ENCODE measurements at regions not wholly inside any gene's neighbourhood (a gene's known extent, or its start where the extent isn't known, plus 50 kb on each side); places are given as distances from the start of the nearest gene placed in this dataset.
"Not testable (repeated sequence)": the region's sequence is repeated elsewhere in the genome, so short reads cannot be mapped to it uniquely, and the experiment has no call there.

GRCh38 chr22:22697377-22698117 lies 53.1 kb downstream of the GGTLC2 start:
- no peak for DNase-seq

DNA sequence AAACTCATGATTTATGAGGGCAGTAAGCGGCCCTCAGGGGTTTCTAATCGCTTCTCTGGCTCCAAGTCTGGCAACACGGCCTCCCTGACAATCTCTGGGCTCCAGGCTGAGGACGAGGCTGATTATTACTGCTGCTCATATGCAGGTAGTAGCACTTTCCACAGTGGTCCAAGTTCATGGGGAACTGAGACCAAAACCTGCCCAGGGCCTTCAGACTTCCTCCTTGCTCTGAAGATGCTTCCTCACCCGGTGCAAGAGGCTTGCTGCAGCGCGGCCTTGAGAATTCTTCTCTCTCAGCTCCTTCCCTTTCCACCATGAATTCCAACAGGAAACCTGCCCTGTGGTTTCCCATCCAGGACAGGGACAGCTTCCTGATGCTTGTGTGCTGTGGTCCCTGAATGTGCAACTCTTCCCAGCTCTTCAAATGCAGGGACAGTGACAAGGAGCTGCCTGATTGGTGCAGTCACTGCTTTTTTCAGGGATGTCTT lies 53.9 kb downstream of the GGTLC2 start:
- no peak for DNase-seq

DNA sequence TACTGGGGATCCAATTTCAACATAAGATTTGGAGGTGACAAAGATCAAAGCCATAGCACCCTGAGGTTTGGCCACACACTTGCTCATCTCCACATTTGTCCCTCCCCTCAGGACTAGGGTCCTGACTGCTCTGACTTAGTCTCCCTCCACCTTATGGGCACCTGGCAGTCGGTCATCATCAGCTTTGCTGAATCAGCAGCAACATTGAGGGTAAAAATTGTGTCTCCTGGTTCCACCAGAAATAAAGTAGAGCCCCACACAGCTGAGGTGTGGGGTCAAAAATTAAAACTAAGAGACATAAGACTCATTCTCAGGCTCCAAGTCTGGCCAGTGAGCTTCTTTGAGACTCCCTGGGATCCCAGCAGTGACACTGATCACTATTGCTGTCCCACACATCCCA lies 56.2 kb downstream of the GGTLC2 start:
- no peak for DNase-seq

DNA sequence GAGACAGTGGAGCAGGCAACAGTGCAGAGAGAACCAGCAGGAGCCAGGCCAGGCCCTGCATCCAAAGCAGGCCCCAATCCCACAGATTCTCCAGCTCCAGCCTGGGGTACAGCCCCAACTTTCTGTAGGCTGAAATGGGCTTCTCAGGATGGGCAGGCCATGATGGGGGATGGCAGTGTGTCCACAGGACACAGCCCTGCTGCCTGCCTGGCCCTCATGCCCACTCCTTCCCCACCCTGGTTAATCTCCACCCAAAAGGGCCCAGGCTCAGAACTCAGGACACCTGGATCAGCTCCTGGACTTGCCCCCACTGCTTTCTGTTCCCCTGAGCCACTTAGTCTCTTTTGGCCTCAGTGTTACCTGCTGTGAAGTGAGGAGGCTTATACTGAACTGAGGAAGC lies 57.1 kb downstream of the GGTLC2 start:
- DNase-seq, result not testable (repeated sequence)

GRCh38 chr22:22702237-22703202 lies 58.1 kb downstream of the GGTLC2 start:
- peak; percentile 9 for DNase-seq

DNA sequence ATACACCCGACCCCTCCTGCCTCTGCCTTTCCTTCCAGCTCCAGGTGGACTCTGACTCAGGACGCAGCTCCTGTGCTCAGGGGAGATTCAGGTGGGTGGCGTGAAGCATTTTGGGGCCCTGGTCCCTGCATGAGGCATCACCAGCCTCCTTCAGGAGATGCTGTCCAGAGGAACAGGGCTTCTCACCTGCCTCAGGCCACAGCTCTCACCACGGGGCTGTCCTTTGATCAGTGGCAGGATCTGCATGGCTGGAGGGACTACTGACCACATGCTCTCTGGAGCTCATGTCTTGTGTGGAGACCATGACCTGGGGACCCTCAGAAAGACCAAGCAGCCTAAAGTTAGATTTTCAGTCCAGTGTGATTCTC lies 58.8 kb downstream of the GGTLC2 start:
- no peak for DNase-seq

DNA sequence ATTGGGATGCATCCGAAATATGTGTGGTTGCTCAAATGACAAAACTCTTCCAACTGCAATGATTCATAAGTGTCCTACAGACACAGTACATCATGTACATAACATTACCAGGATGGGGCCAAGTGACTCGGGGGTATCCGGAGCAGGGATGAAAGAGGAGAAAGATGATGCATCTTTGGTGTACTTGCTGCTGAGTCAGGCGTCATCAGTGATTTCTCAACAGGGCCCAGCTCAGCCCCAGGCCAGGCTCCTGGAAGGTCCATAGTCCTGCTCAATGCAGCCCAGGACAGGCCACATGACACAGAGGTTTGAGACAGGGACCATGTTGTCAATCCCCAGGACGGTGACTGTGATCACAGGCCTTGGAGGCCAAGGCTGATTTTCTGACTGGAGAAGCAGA lies 59.3 kb downstream of the GGTLC2 start:
- no peak for DNase-seq

GRCh38 chr22:22704156-22704946 lies 59.9 kb downstream of the GGTLC2 start:
- no peak for DNase-seq

GRCh38 chr22:22705328-22706100 lies 61.1 kb downstream of the GGTLC2 start:
- DNase-seq, result no peak

DNA sequence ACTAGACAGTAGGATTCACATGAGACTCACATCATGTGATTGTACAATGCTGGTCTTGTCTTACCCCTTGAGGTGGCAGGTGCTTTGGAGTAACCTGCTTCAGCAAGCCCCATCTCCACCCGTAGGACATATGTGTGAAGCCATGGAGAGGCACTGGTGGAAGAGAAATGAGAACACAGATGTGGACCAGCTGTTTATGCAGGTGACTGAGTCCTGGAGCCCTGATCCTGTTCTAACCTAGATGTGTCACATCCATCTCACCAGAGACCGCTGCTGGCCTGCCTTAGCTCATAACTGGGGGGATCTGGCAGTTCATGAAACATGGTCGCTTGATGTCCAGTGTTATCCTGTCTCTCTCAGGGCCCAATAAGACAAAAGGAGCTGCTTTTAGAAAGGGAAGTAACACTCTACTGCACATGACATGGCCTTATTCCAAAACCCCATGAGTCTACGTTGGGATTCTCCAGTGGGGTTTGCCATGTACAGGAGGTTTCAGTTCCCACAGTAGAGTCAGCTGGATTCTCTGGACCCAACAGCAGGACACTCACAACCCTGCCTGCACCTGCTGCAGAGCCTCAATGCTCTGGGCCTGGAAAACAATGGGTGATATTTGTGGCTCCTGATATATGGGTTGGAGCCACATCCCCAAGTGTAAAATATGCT lies 62.0 kb downstream of the GGTLC2 start:
- DNase-seq, result no peak

- DNase-seq, result peak; percentile 41
These were observed 65.5 kb downstream of the GGTLC2 start for GRCh38 chr22:22709719-22710445.

GRCh38 chr22:22710719-22711531 lies 66.5 kb downstream of the GGTLC2 start:
- DNase-seq, result peak; percentile 54

DNA sequence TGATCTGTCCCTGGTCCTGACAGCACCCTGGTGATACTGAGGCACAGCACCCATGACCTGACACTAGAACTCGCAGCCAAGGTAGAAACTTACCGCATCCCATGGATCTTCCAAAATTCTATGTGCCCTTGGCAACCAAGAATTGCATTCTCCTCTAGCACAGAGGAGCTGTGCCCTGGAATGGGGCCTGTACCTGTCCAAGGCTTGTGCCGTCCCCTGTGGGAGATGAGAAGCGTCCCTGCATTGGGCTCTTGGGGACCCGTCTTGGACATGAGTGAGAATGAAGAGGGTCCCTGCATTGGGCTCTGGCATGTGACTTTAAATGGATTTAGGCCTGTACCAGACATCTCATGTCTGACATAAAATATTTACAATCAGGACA lies 67.1 kb downstream of the GGTLC2 start:
- DNase-seq, result no peak

GRCh38 chr22:22712092-22712658 lies 67.8 kb downstream of the GGTLC2 start:
- DNase-seq, result no peak

- DNase-seq, result no peak
These were observed 68.4 kb downstream of the GGTLC2 start for GRCh38 chr22:22712666-22713365.

- no peak for DNase-seq
These were observed 69.0 kb downstream of the GGTLC2 start for GRCh38 chr22:22713416-22713815.

DNA sequence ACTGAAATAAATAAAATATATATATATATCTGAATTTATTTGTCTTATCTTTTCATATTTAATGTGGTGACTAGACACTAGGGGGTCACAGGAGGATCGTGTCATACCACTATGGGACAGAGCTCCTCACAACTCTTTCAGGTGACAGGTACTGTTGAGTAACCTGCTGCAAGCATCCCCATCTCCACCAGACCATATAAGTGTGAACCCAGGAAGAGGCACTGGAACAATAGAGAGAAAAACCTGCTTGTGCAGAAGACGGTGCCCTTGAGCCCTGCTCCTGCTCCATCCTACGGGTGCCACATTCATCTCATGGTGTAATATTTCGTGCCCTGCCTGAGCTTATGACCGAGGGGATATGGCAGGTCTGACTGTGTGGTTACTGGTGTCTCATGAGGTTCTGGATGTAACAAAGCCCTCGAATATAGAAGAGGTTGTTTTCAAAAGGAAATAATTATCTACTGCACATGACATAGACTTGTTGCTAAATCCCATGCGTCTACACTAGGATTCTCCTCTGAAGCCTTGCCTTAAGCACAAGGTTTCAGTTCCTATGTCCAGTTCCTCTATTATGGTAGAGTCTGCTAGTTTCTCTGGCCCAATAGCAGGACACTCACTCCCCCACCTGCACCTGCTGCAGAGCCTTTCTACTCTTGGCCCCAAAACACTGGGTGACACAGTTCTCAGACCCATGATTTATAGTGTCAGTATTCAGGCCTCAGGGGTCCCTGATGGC lies 70.4 kb downstream of the GGTLC2 start:
- DNase-seq, result no peak

DNA sequence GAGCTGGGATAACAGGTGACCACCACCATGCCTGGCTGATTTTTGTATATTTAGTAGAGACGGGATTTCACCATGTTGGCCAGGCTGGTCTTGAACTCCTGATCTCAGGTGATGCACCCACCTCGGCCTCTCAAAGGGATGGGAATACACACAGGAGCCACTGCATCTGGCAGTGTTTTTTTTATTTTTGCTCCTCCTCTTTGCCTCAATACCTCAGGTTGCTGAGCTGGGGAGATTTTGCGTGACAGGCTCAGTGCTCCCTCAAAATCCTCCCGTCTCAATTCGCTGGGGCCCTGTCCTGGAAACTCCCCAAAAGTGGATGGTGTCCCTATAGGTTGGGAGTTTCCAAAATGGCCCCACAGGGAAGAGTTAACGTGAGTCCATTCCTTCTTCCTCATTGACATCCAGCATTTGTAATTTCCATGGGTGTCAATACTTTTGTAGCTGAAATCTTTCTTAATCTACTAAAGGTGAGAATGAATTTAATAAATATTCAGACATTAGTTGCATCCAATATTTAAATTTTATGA lies 71.8 kb downstream of the GGTLC2 start:
- DNase-seq, result no peak

All from NCI-H69 (cell line).